Daoy (cell line): ENCODE measurements at regions not wholly inside any gene's neighbourhood (a gene's known extent, or its start where the extent isn't known, plus 50 kb on each side); places are given as distances from the start of the nearest gene placed in this dataset.

Source experiments
- DNase-seq: peaks from one replicate; pipeline ENCODE4 v3.0.0-alpha.2; 2015; ENCODE audit warnings: low read depth

GRCh38 chr15:69712991-69713390 lies 260.4 kb downstream of the RPLP1 start:
- peak; percentile 18 for DNase-seq

GRCh38 chr15:69713726-69714559 lies 261.3 kb downstream of the RPLP1 start:
- peak; percentile 53 for DNase-seq

- DNase-seq: no peak
Measured at GRCh38 chr15:69715210-69715609, 262.6 kb downstream of the RPLP1 start.

- DNase-seq: no peak
Measured at GRCh38 chr15:69718436-69718835, 265.8 kb downstream of the RPLP1 start.

GRCh38 chr15:69718916-69719315 lies 266.3 kb downstream of the RPLP1 start:
- no peak for DNase-seq

GRCh38 chr15:69719527-69720240 lies 267.1 kb downstream of the RPLP1 start:
- DNase-seq: peak; percentile 77

- no peak for DNase-seq
Measured at GRCh38 chr15:69720536-69720935, 267.9 kb downstream of the RPLP1 start.

GRCh38 chr15:69722924-69723323 lies 270.3 kb downstream of the RPLP1 start:
- DNase-seq: no peak

GRCh38 chr15:69723404-69724096 lies 270.9 kb downstream of the RPLP1 start:
- DNase-seq: peak; percentile 33

GRCh38 chr15:69724333-69724732 lies 271.7 kb downstream of the RPLP1 start:
- no peak for DNase-seq

GRCh38 chr15:69725275-69725674 lies 272.7 kb downstream of the RPLP1 start:
- DNase-seq: no peak

- DNase-seq: no peak
Measured at GRCh38 chr15:69725957-69726356, 273.3 kb downstream of the RPLP1 start.

- DNase-seq: no peak
Measured at GRCh38 chr15:69727121-69727924, 274.7 kb downstream of the RPLP1 start.

GRCh38 chr15:69729167-69729748 lies 276.6 kb downstream of the RPLP1 start:
- no peak for DNase-seq

- DNase-seq: no peak
Measured at GRCh38 chr15:69730281-69731080, 277.9 kb downstream of the RPLP1 start.

- no peak for DNase-seq
Measured at GRCh38 chr15:69731081-69731330, 278.4 kb downstream of the RPLP1 start.

- DNase-seq: no peak
Measured at GRCh38 chr15:69731581-69731980, 279.0 kb downstream of the RPLP1 start.

GRCh38 chr15:69732133-69732532 lies 279.5 kb downstream of the RPLP1 start:
- DNase-seq: no peak

- DNase-seq: no peak
Measured at GRCh38 chr15:69734699-69735098, 282.1 kb downstream of the RPLP1 start.

- no peak for DNase-seq
Measured at GRCh38 chr15:69735121-69735520, 282.5 kb downstream of the RPLP1 start.

GRCh38 chr15:69736161-69736560 lies 283.5 kb downstream of the RPLP1 start:
- no peak for DNase-seq
